GM13977 (cell line): ENCODE measurements at regions not wholly inside any gene's neighbourhood (a gene's known extent, or its start where the extent isn't known, plus 50 kb on each side); places are given as distances from the start of the nearest gene placed in this dataset.

ENCODE experiments used
- DNase-seq: peaks from one replicate; pipeline ENCODE4 v3.0.0; 2012; ENCODE audit warnings: low spot score
- in situ Hi-C: fragments of 300-500 bp; cut with MboI; formaldehyde crosslinking; loops from one replicate; pipeline ENCODE4 v1.12.0; 2022; ENCODE audit warnings: low sequenced_read_pairs, low pct_unique_long_range_greater_than_20kb, mixed read lengths, inconsistent platforms; ENCODE audit not compliant: unreplicated experiment
- TF ChIP-seq, protein P1 (sequence below): IDR thresholded peaks from 2 replicates; pipeline ENCODE4 v1.5.1; 2012; ENCODE audit warnings: mild to moderate bottlenecking, control low read depth; ENCODE audit not compliant: insufficient read depth; ENCODE audit errors: extremely low read depth, missing control alignments

DNA sequence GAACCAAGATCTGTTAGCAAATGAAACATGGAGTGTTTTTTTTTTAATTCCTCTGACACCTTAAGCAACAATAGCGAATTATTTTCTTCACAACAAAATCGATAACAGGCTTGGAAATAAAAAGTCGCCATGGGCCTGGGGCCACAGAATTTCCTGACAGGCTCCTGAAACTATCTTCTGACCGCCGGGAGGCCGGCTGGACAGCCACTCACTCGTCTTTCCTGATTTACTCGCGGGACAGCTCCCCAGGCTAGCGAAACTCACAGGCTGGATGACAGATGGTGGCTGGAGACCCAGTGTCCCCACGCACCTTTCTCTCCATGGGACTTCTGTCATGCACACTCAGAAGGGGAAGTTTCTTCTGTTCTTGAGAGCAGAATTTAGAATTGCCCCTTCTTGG lies 143.3 kb upstream of the IRX2 start:
- TF ChIP-seq, protein P1, sequence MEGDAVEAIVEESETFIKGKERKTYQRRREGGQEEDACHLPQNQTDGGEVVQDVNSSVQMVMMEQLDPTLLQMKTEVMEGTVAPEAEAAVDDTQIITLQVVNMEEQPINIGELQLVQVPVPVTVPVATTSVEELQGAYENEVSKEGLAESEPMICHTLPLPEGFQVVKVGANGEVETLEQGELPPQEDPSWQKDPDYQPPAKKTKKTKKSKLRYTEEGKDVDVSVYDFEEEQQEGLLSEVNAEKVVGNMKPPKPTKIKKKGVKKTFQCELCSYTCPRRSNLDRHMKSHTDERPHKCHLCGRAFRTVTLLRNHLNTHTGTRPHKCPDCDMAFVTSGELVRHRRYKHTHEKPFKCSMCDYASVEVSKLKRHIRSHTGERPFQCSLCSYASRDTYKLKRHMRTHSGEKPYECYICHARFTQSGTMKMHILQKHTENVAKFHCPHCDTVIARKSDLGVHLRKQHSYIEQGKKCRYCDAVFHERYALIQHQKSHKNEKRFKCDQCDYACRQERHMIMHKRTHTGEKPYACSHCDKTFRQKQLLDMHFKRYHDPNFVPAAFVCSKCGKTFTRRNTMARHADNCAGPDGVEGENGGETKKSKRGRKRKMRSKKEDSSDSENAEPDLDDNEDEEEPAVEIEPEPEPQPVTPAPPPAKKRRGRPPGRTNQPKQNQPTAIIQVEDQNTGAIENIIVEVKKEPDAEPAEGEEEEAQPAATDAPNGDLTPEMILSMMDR = no peak
- in situ Hi-C loops = no loop called here
- no peak for DNase-seq

DNA sequence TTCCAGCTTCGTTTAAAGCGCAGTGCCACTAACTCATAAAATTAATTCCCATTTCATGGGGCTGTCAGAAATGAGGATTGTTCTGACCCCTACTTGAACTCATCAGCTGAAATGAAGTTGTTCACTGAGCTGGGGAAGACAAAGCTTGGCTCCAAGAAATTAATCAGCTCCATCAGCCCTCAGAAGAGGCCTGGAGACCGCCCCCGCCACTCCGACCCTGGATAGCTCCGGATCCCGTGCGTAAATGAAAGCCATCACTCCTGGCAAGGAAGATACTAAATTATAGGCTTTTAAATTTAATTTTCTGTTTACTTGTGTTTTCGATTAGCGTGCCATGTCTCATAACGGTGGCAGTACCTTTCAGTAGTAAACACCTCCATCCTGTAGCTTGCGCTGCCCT lies 142.8 kb upstream of the IRX2 start:
- in situ Hi-C loops = no loop called here
- TF ChIP-seq, protein P1 = no peak
- DNase-seq = no peak

DNA sequence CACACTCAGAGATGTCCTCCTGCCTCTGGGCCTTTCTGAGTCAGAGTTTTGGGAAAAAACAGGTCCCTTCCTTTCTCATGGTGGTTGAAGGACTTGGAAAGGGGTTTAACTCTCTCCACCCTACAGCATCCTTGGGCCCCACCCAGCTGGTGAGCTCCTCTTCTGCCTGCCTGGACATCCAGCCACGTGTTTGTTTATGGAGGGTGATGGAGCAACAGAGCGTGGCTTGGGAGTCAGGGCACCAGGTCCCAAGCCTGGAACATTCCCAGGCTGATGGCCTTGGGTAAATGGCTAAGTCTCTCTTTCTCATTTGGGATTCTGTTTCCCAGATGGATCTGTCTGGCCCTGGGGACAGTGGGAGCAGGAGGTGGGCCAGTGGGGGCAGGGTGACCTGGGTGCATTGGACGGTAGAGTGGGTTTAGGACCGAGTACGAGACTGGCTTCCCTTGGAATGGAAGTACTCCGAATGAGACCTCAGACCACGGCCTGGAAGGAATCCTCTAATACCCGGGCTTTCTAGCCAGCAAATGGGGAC lies 141.1 kb upstream of the IRX2 start:
- in situ Hi-C loops = no loop called here
- no peak for DNase-seq
- TF ChIP-seq, protein P1 = no peak

DNA sequence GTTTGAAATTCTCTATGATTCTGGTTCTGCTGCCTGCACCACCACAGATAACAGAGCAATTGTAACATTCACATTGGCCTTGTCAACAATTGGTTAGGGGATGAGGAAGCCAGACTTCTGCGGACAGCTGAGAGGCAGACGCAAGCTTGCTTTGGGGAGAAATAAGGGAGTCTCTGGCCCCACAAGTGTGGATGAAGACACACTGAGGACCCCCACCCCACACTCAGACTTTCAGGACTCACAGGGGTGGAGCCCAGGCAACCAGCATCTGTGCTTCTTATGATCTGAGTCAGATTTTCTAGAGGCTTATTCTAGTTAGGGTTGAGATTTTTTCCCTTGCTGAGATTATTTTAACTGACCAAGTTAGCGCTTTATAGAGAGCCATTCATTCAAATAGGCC lies 140.3 kb upstream of the IRX2 start:
- in situ Hi-C loops = no loop called here
- DNase-seq = no peak
- TF ChIP-seq, protein P1 = no peak

DNA sequence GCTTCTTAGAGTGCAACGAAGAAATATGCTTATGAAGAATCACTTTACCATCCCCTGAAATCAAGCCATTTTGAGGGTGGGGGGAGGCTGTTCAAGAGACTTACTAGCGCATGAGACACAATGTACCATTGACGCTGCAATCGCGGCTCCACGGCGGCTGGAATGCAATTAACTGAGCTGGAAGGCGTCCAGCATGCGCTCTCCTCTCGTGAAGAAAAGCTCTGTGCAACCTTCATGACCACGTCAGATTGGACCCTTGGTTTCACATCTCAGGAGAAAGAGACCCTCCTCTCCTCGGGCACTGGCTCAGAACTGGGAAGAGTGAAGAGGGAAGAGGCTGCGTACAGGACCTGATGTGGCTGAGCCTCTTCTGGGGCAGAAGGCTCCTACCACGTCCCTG lies 138.5 kb upstream of the IRX2 start:
- DNase-seq = no peak
- TF ChIP-seq, protein P1 = no peak
- in situ Hi-C loops = no loop called here

DNA sequence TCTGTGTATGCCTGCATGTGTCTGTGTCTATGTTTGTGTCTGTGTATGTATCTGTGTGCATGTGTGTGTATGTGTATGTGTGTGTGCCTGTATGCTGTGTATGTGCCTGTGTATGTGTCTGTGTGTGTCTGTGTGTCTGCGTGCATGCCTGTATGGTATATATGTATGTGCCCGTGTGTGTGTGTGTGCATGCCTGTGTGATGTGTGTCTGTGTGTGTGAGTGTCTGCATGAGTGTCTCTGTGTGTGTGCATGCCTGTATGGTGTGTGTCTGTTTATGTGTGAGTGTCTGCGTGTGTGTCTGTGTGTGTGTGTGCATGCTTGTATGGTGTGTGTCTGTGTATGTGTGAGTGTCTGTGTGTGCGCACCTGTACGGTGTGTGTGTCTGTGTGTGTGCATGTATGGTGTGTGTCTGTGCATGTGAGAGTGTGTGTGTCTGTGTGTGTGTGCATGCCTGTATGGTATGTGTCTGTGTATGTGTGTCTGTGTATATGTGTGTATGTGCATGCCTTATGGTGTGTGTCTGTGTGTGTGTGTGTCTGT lies 137.1 kb upstream of the IRX2 start:
- TF ChIP-seq, protein P1 = no peak
- no peak for DNase-seq
- in situ Hi-C loops = no loop called here
